Amniotic stem cell (primary cell): ENCODE measurements at regions not wholly inside any gene's neighbourhood (a gene's known extent, or its start where the extent isn't known, plus 50 kb on each side); places are given as distances from the start of the nearest gene placed in this dataset.

ENCODE experiments used
- DNase-seq: peaks from one replicate; lab custom pipeline; 2025; lab: John Stamatoyannopoulos, UW

- no peak for DNase-seq
Measured at GRCh38 chr20:23231561-23232218, 118.9 kb upstream of the NXT1 start.

GRCh38 chr20:23230766-23231385 is 119.7 kb upstream of the NXT1 start:
- no peak for DNase-seq

- no peak for DNase-seq
Measured at GRCh38 chr20:23229989-23230388, 120.6 kb upstream of the NXT1 start.

- DNase-seq: peak; percentile 46
Measured at GRCh38 chr20:23228912-23229311, 121.7 kb upstream of the NXT1 start.

GRCh38 chr20:23227976-23228375 is 122.6 kb upstream of the NXT1 start:
- no peak for DNase-seq

GRCh38 chr20:23227274-23227673 is 123.3 kb upstream of the NXT1 start:
- DNase-seq: no peak

- no peak for DNase-seq
Measured at GRCh38 chr20:23226612-23227265, 123.9 kb upstream of the NXT1 start.

GRCh38 chr20:23225407-23226060 is 125.1 kb upstream of the NXT1 start:
- DNase-seq: peak; percentile 14

GRCh38 chr20:23224806-23225205 is 125.8 kb upstream of the NXT1 start:
- no peak for DNase-seq

GRCh38 chr20:23223908-23224580 is 126.5 kb upstream of the NXT1 start:
- DNase-seq: no peak

GRCh38 chr20:23222531-23223200 is 127.9 kb upstream of the NXT1 start:
- DNase-seq: no peak

GRCh38 chr20:23217023-23217422 is 130.9 kb upstream of the CD93 start:
- DNase-seq: no peak

- no peak for DNase-seq
Measured at GRCh38 chr20:23215344-23215995, 129.3 kb upstream of the CD93 start.

- no peak for DNase-seq
Measured at GRCh38 chr20:23214903-23215302, 128.8 kb upstream of the CD93 start.

- DNase-seq: no peak
Measured at GRCh38 chr20:23212464-23212995, 126.4 kb upstream of the CD93 start.

GRCh38 chr20:23212011-23212410 is 125.9 kb upstream of the CD93 start:
- DNase-seq: no peak

- DNase-seq: no peak
Measured at GRCh38 chr20:23211164-23211563, 125.0 kb upstream of the CD93 start.

GRCh38 chr20:23207826-23208540 is 121.9 kb upstream of the CD93 start:
- DNase-seq: no peak

- DNase-seq: no peak
Measured at GRCh38 chr20:23206995-23207394, 120.9 kb upstream of the CD93 start.

- DNase-seq: no peak
Measured at GRCh38 chr20:23206061-23206460, 119.9 kb upstream of the CD93 start.
